Stimulated activated effector memory CD8-positive, alpha-beta T cell treated with anti-CD3 and anti-CD28 coated beads, Interleukin-12 subunit alpha, Interleukin-12 subunit beta, amount 100 ng/mL, for 72 hours (primary cell): ENCODE measurements at regions not wholly inside any gene's neighbourhood (a gene's known extent, or its start where the extent isn't known, plus 50 kb on each side); places are given as distances from the start of the nearest gene placed in this dataset.

Source experiments
- ATAC-seq: fragments of 150-1000 bp; cut with Tn5 transposase; 2 replicates; pipeline ENCODE4 v1.10.0; 2021
- DNase-seq, 2 donors: peaks; one replicate each; pipeline ENCODE4 v3.0.0; 2021 to 2022; ENCODE audit warnings: low spot score in 2 of 2
- H3K27ac Mint-ChIP-seq: one replicate; pipeline ENCODE4 v1.8.0; 2022; ENCODE audit warnings: mild to moderate bottlenecking, mixed read lengths
- H3K36me3 Mint-ChIP-seq: one replicate; pipeline ENCODE4 v1.8.0; 2022; ENCODE audit warnings: mild to moderate bottlenecking, mixed read lengths
- H3K4me1 Mint-ChIP-seq: one replicate; pipeline ENCODE4 v1.8.0; 2022; ENCODE audit warnings: mixed read lengths
- H3K4me3 Mint-ChIP-seq: one replicate; pipeline ENCODE4 v1.8.0; 2022; ENCODE audit warnings: mild to moderate bottlenecking, mixed read lengths
- H3K9me3 Mint-ChIP-seq: one replicate; pipeline ENCODE4 v1.8.0; 2022; ENCODE audit warnings: mixed read lengths

DNA sequence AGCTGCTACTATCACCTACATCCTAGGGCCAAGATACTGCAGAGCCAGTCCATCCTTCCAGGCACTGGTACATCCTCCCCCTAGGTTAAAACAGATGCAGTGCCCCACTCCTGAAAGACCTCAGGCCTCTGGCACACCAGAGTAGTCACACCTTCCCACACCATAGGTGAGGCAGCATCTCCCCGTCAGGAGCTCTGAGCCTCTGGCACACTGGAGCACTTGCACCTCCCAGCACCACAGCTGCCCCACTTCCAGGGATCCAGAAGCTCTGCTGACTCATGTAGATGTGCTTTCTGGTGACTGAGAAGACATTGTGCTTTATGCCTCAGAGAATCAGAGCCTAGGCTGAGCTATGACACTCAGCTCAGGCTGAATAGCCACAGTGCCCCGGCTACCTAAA is 138.4 kb upstream of the COL3A1 start:
- Mint-ChIP-seq H3K36me3 (no peaks in the 10 kb centered on the region), H3K9me3 (peaks cover 11% of the 10 kb centered on the region)
- ATAC-seq, result peak; percentile 36

DNA sequence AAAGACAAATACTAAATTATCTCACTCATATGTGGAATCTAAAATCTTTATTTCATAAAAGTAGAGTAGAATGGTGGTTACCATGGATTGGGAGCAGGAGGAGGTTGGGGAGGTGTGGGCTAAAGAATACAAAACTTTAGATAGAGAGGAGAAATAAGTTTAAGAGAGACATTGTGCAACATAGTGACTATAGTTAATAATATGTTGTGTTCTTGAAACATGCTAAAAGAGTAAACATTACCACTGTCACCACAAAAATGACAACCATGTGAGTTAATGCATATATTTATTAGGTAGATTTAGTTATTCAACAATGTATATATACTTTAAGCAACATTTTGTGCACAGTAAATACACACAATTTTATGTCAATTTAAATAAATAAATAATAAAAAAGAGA is 128.5 kb upstream of the COL3A1 start:
- peaks cover 11% of the 10 kb centered on the region for H3K9me3 Mint-ChIP-seq
- no peak overlapping the region for H3K4me3 Mint-ChIP-seq
- no peaks in the 10 kb centered on the region for H3K4me1 Mint-ChIP-seq
- DNase-seq (no peak), ATAC-seq (no peak)
- H3K27ac Mint-ChIP-seq, result no peak overlapping the region
- no peaks in the 10 kb centered on the region for H3K36me3 Mint-ChIP-seq

More for the DNA sequence above, 138.4 kb upstream of the COL3A1 start:
- Mint-ChIP-seq H3K4me1 (no peaks in the 10 kb centered on the region), H3K4me3 (no peak overlapping the region), H3K27ac (no peak overlapping the region)
- no peak for DNase-seq

DNA sequence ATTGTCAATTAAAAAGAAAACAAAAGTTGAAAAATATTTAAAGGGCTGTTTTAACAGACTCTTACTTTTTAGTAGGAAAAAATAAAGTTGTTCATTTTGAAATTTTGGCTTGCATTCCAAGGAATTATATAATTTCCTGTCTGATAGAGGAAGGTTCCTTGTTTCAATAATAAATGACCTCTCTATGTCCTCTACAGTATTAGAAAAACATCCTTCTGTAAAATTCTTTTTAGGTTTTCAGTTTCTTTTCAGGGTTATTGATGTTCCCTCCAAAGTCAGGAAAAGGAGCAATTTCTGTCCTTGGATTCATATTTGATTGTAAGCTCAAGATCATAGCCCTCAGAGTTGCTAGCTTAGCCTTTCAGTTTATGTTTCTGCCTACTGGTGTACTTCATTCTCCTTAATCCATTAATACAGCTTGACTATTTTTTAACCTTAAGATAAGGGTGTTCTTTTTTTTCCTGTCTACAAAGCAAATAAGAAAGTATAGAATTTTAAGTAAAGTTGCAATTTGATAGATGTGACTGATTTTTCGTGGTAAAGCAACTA is 125.2 kb upstream of the COL3A1 start:
- no peaks in the 10 kb centered on the region for H3K36me3 Mint-ChIP-seq
- H3K27ac Mint-ChIP-seq, result no peak overlapping the region
- ATAC-seq (no peak), DNase-seq (no peak)
- H3K4me1 Mint-ChIP-seq, result no peaks in the 10 kb centered on the region
- peaks cover 12% of the 10 kb centered on the region for H3K9me3 Mint-ChIP-seq
- H3K4me3 Mint-ChIP-seq, result no peak overlapping the region

DNA sequence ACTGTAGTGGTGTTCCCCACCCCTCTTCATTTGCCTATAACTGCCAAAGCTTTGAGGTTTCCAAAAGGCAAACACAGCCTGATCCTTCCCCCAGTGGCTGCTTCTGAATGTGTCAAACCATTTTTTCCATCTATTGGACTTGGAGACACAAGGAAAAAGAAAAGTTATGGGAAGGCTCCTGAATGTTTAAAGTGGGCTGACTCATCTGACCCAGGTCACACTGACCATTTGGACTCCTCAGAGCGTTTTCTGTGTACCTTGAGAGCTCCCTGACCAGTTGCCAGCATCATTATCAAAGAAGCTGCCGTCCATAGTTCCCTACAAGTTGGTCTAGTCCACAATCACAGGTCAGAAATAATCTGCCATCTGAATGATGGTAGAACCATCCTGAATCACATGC is 123.4 kb upstream of the COL3A1 start:
- Mint-ChIP-seq H3K4me3 (no peak overlapping the region), H3K4me1 (no peaks in the 10 kb centered on the region), H3K27ac (no peak overlapping the region), H3K36me3 (no peaks in the 10 kb centered on the region), H3K9me3 (peaks cover 8% of the 10 kb centered on the region)
- ATAC-seq, result no peak
- no peak for DNase-seq

- peaks cover 8% of the 10 kb centered on the region for H3K9me3 Mint-ChIP-seq
- H3K4me3 Mint-ChIP-seq, result no peak overlapping the region
- ATAC-seq (no peak), DNase-seq (no peak)
- H3K36me3 Mint-ChIP-seq, result no peaks in the 10 kb centered on the region
- no peak overlapping the region for H3K27ac Mint-ChIP-seq
- H3K4me1 Mint-ChIP-seq, result no peaks in the 10 kb centered on the region
These were observed 122.9 kb upstream of the COL3A1 start for GRCh38 chr2:188851311-188851710.

- H3K4me1 Mint-ChIP-seq, result no peaks in the 10 kb centered on the region
- no peak overlapping the region for H3K4me3 Mint-ChIP-seq
- no peaks in the 10 kb centered on the region for H3K36me3 Mint-ChIP-seq
- no peak for DNase-seq
- peaks cover 5% of the 10 kb centered on the region for H3K9me3 Mint-ChIP-seq
- ATAC-seq, result no peak
- H3K27ac Mint-ChIP-seq, result no peak overlapping the region
These were observed 122.3 kb upstream of the COL3A1 start for GRCh38 chr2:188851826-188852225.

DNA sequence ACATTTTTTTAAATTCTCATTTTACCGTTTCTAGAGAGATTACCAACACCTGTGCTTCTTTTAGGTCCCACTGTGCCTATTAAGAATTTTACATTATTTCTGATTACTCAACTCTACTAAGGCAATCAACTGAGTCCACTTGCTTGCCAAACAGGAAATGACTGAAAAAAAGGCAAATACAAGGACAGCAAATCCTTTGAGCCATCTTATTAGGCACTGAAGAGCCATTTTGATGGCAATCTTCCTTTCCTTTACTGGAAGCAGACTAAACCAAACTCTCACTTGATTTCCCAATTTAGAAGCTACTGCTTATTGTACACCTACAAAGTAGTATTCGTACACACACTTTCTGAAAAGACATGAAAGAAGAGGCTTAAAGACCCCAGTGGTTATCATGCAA is 121.4 kb upstream of the COL3A1 start:
- no peaks in the 10 kb centered on the region for H3K36me3 Mint-ChIP-seq
- peaks cover 10% of the 10 kb centered on the region for H3K9me3 Mint-ChIP-seq
- DNase-seq (no peak), ATAC-seq (no peak)
- H3K27ac Mint-ChIP-seq, result no peak overlapping the region
- no peaks in the 10 kb centered on the region for H3K4me1 Mint-ChIP-seq
- H3K4me3 Mint-ChIP-seq, result no peak overlapping the region

DNA sequence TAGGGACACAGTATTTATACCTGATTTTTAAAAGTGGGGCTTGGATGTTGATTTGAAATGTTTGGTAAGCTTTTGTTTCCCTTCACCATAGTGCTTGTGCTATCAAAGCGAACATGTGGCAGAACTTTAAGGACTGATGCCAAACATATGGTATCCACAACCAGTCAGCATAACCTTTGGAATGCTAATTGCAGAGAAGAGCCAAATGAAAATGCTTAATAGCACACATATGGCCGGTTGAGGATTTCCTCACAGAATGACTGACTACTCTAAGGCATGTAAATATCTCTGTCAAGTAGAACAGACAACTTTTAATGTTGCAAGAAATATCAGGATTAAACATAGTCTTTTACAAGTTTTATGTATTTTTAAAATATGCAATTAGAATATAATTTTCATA is 120.9 kb upstream of the COL3A1 start:
- Mint-ChIP-seq H3K36me3 (no peaks in the 10 kb centered on the region), H3K9me3 (peaks cover 10% of the 10 kb centered on the region), H3K4me1 (no peaks in the 10 kb centered on the region), H3K27ac (no peak overlapping the region), H3K4me3 (no peak overlapping the region)
- DNase-seq (no peak), ATAC-seq (no peak)

GRCh38 chr2:188865681-188866080 is 108.5 kb upstream of the COL3A1 start:
- Mint-ChIP-seq H3K9me3 (peaks cover 26% of the 10 kb centered on the region), H3K27ac (no peak overlapping the region), H3K4me3 (no peak overlapping the region), H3K4me1 (no peaks in the 10 kb centered on the region), H3K36me3 (no peaks in the 10 kb centered on the region)
- DNase-seq (no peak), ATAC-seq (no peak)

- Mint-ChIP-seq H3K27ac (no peak overlapping the region), H3K4me3 (no peak overlapping the region), H3K9me3 (peaks cover 15% of the 10 kb centered on the region), H3K36me3 (no peaks in the 10 kb centered on the region), H3K4me1 (no peaks in the 10 kb centered on the region)
- no peak for ATAC-seq
- no peak for DNase-seq
These were observed 104.6 kb upstream of the COL3A1 start for GRCh38 chr2:188869550-188869949.

- no peak for DNase-seq
- peak; percentile 85 for ATAC-seq
- no peak overlapping the region for H3K27ac Mint-ChIP-seq
- H3K4me1 Mint-ChIP-seq, result no peaks in the 10 kb centered on the region
- no peak overlapping the region for H3K4me3 Mint-ChIP-seq
- H3K9me3 Mint-ChIP-seq, result peaks cover 8% of the 10 kb centered on the region
- no peaks in the 10 kb centered on the region for H3K36me3 Mint-ChIP-seq
These were observed 103.9 kb upstream of the COL3A1 start for GRCh38 chr2:188870289-188870688.

- Mint-ChIP-seq H3K4me1 (no peaks in the 10 kb centered on the region), H3K9me3 (no peaks in the 10 kb centered on the region), H3K36me3 (no peaks in the 10 kb centered on the region), H3K4me3 (no peak overlapping the region), H3K27ac (no peak overlapping the region)
- ATAC-seq (no peak), DNase-seq (no peak)
These were observed 99.1 kb upstream of the COL3A1 start for GRCh38 chr2:188875104-188875503.

DNA sequence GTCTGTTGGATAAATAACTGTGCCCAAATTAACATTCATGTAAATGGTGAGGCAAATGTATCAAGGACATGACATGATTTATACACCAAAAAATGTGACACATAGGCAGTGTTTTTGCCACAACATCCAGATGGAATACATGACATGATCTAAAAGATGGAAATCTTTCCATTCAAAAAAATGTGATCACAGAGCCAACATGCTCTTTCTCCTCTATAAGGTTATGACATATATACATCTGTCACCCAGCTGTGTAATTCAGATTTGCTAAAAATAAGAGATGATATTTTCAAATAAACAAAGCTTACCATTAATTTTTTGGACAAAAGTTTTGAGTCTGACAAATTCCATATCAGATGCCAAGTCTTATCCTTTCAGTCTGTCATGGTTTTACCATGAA is 95.5 kb upstream of the COL3A1 start:
- Mint-ChIP-seq H3K4me1 (no peaks in the 10 kb centered on the region), H3K36me3 (no peaks in the 10 kb centered on the region), H3K9me3 (peaks cover 5% of the 10 kb centered on the region), H3K4me3 (no peak overlapping the region), H3K27ac (no peak overlapping the region)
- DNase-seq, result no peak
- ATAC-seq, result no peak

- peaks cover 5% of the 10 kb centered on the region for H3K9me3 Mint-ChIP-seq
- DNase-seq, result no peak
- no peaks in the 10 kb centered on the region for H3K4me1 Mint-ChIP-seq
- H3K27ac Mint-ChIP-seq, result no peak overlapping the region
- no peak for ATAC-seq
- H3K36me3 Mint-ChIP-seq, result no peaks in the 10 kb centered on the region
- no peak overlapping the region for H3K4me3 Mint-ChIP-seq
These were observed 93.4 kb upstream of the COL3A1 start for GRCh38 chr2:188880740-188881139.

- H3K27ac Mint-ChIP-seq, result no peak overlapping the region
These were observed 92.7 kb upstream of the COL3A1 start for GRCh38 chr2:188881434-188881833.

GRCh38 chr2:188884046-188884445 is 90.1 kb upstream of the COL3A1 start:
- Mint-ChIP-seq H3K36me3 (no peaks in the 10 kb centered on the region), H3K4me3 (no peak overlapping the region), H3K4me1 (no peaks in the 10 kb centered on the region), H3K27ac (no peak overlapping the region), H3K9me3 (peaks cover 8% of the 10 kb centered on the region)
- no peak for ATAC-seq
- no peak for DNase-seq

More at GRCh38 chr2:188881434-188881833, 92.7 kb upstream of the COL3A1 start:
- ATAC-seq (no peak), DNase-seq (no peak)
- H3K36me3 Mint-ChIP-seq, result no peaks in the 10 kb centered on the region
- H3K4me1 Mint-ChIP-seq, result no peaks in the 10 kb centered on the region
- no peak overlapping the region for H3K4me3 Mint-ChIP-seq
- peaks cover 5% of the 10 kb centered on the region for H3K9me3 Mint-ChIP-seq

DNA sequence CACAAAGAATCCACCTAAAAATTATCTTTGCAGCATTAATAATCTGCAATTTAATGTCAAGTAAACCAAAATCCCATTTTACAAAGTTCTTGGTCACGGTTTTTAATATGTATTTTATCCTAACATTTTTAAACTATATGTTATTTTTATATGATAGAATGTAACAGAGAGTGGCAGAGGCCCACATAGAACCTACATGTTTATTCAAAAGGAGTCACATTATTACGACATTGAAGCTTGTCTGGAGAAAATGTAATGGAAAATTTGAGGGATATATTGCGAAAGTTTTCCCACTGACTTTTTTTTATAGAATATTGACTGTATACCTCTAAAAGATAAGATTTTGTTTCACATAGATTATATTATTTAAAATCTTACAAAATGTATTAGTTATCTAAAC is 89.7 kb upstream of the COL3A1 start:
- H3K4me1 Mint-ChIP-seq, result no peaks in the 10 kb centered on the region
- DNase-seq (no peak), ATAC-seq (no peak)
- H3K9me3 Mint-ChIP-seq, result peaks cover 8% of the 10 kb centered on the region
- no peak overlapping the region for H3K27ac Mint-ChIP-seq
- no peak overlapping the region for H3K4me3 Mint-ChIP-seq
- no peaks in the 10 kb centered on the region for H3K36me3 Mint-ChIP-seq
